ENCODE measurements at regions not wholly inside any gene's neighbourhood (a gene's known extent, or its start where the extent isn't known, plus 50 kb on each side); places are given as distances from the start of the nearest gene placed in this dataset.

DNA sequence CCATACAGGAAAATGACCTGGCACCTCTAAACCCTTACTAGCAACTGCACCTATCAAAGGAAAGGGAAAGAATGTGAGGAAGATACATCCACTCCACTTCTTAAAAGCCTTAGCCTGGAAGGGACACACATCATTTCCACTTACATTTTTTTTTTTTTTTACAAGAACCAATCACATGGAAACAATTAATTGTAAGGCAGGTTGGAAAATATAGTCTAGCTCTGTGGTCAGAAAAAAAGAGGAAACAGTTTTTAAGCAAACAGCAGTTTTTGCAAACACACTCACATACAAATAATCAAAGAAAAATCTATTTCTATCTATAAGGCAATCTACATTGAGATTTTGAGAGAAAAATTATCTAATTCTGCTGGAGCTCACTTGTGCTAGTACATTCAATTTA, 98.9 kb upstream of the SPRED1 start:
- no peak for TF ChIP-seq CTCF (IDR thresholded peaks at IDR 0.05; ENCODE audit: insufficient read depth, low read length, poor library complexity, severe bottlenecking)
- Histone ChIP-seq H3K27me3 (replicated peaks; ENCODE audit: control insufficient read depth, insufficient read depth, low read length) (no peaks in the 10 kb centered on the region), H3K36me3 (ENCODE audit: control insufficient read depth, insufficient read depth, low read length) (no peaks in the 10 kb centered on the region), H3K4me3 (replicated peaks; ENCODE audit: low read depth, low read length) (no peak overlapping the region)
- no peak for DNase-seq (ENCODE audit: extremely low read depth, insufficient read length)

GRCh38 chr15:38154255-38154654, 98.4 kb upstream of the SPRED1 start:
- DNase-seq (ENCODE audit: extremely low read depth, insufficient read length): no peak

GRCh38 chr15:38154837-38155236, 97.8 kb upstream of the SPRED1 start:
- TF ChIP-seq CTCF (IDR thresholded peaks at IDR 0.05; ENCODE audit: insufficient read depth, low read length, poor library complexity, severe bottlenecking): no peak
- no peaks in the 10 kb centered on the region for H3K27me3 ChIP-seq (replicated peaks; ENCODE audit: control insufficient read depth, insufficient read depth, low read length)
- H3K4me3 ChIP-seq (replicated peaks; ENCODE audit: low read depth, low read length): no peak overlapping the region
- H3K36me3 ChIP-seq (ENCODE audit: control insufficient read depth, insufficient read depth, low read length): no peaks in the 10 kb centered on the region
- DNase-seq (ENCODE audit: extremely low read depth, insufficient read length): no peak

More at GRCh38 chr15:38154255-38154654, 98.4 kb upstream of the SPRED1 start:
- no peak for TF ChIP-seq CTCF (IDR thresholded peaks at IDR 0.05; ENCODE audit: insufficient read depth, low read length, poor library complexity, severe bottlenecking)
- Histone ChIP-seq H3K36me3 (ENCODE audit: control insufficient read depth, insufficient read depth, low read length) (no peaks in the 10 kb centered on the region), H3K4me3 (replicated peaks; ENCODE audit: low read depth, low read length) (no peak overlapping the region), H3K27me3 (replicated peaks; ENCODE audit: control insufficient read depth, insufficient read depth, low read length) (no peaks in the 10 kb centered on the region)

DNA sequence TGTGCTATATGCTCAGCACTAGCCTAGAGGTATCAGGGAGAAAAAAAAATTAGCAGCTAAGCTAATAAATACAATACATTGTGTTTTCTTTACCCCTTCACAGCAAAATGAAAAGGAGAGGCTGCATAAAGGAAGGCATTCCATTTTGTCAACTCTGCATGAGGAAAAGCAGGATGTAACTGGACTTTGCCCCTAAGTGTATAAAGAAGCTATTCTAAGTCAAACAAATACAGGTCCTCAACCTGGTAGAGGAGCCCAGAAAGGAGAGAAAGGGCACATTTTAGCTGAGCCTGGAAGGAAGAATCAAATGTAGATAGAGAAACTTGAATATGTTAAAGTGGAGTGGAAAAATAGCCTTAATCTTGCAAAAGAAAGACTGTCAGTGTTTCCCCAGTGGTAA, 89.0 kb upstream of the SPRED1 start:
- H3K4me3 ChIP-seq (replicated peaks; ENCODE audit: low read depth, low read length): no peak overlapping the region
- H3K27me3 ChIP-seq (replicated peaks; ENCODE audit: control insufficient read depth, insufficient read depth, low read length): no peaks in the 10 kb centered on the region; the same call in 1 of the 2 replicates
- TF ChIP-seq CTCF (IDR thresholded peaks at IDR 0.05; ENCODE audit: insufficient read depth, low read length, poor library complexity, severe bottlenecking): no peak
- no peaks in the 10 kb centered on the region for H3K36me3 ChIP-seq (ENCODE audit: control insufficient read depth, insufficient read depth, low read length)
- DNase-seq (ENCODE audit: extremely low read depth, insufficient read length): no peak

DNA sequence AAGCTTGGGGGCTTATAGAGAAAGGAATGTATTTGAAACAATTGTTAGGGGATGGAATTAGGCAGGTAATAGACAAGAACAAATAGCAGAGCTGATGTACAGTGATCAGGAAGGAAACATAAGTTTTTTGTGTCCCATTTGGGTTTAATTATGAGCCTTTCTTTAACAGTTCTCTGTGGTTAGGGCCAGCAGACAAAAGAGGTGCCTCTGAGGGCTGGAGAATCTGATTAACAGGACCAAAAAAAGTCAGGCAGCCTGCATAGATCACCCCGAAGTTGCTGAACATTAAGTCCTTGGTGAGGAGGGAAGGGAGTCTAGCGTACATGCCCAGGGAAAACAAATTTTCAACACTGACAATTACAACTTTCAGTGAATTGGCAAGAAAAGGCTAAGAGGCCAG, 88.6 kb upstream of the SPRED1 start:
- no peak for TF ChIP-seq CTCF (IDR thresholded peaks at IDR 0.05; ENCODE audit: insufficient read depth, low read length, poor library complexity, severe bottlenecking)
- Histone ChIP-seq H3K36me3 (ENCODE audit: control insufficient read depth, insufficient read depth, low read length) (no peaks in the 10 kb centered on the region), H3K4me3 (replicated peaks; ENCODE audit: low read depth, low read length) (no peak overlapping the region), H3K27me3 (replicated peaks; ENCODE audit: control insufficient read depth, insufficient read depth, low read length) (no peaks in the 10 kb centered on the region; the same call in 1 of the 2 replicates)
- DNase-seq (ENCODE audit: extremely low read depth, insufficient read length): no peak

DNA sequence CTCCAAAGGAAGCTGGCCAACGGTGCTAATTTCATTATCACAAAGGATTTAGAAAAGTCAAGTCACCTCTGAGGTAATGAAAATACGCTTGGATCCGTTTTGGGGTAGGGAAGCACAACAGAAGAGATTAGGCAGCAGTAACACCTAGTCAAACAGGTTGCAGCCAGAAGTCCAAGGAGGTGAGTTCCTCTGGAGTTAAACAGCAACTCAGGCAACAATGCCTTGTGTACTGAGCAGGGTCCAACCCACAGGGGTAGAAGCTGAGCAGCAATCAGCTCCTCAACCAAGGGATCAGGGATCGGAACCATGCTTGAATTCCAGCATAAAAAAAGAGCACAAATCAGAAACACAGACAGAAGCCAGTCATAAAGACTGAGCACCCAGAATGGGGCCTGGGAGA, 88.1 kb upstream of the SPRED1 start:
- no peaks in the 10 kb centered on the region for H3K36me3 ChIP-seq (ENCODE audit: control insufficient read depth, insufficient read depth, low read length)
- DNase-seq (ENCODE audit: extremely low read depth, insufficient read length): no peak
- no peak overlapping the region for H3K4me3 ChIP-seq (replicated peaks; ENCODE audit: low read depth, low read length)
- H3K27me3 ChIP-seq (replicated peaks; ENCODE audit: control insufficient read depth, insufficient read depth, low read length): no peaks in the 10 kb centered on the region; the same call in 1 of the 2 replicates
- TF ChIP-seq CTCF (IDR thresholded peaks at IDR 0.05; ENCODE audit: insufficient read depth, low read length, poor library complexity, severe bottlenecking): no peak

All from GM06990 (cell line).